ENCODE measurements at regions not wholly inside any gene's neighbourhood (a gene's known extent, or its start where the extent isn't known, plus 50 kb on each side); places are given as distances from the start of the nearest gene placed in this dataset.

DNA sequence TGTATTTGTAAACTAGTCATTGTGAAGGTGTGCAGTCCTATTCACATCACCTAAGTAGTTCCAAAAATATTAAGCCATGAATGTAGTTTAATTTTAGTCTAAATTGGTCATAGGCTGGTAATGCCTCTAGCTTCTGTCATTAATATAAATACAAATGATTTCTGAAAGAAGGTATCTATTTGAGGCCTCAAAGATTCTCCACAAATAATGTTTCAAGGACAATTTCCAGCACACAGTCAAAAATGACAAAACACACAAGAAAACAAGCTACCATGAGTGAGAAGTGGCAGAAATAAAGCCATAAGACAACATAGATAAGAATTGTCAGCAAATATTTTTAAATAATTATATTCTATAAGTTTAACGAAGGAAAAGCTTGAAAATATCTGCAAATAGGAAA, 66.7 kb upstream of the PDK4 start:
- Histone ChIP-seq H3K4me1 (ENCODE audit: control insufficient read depth, low read depth, low read length) (no peaks in the 10 kb centered on the region), H3K27ac (ENCODE audit: low read length) (no peak overlapping the region), H3K36me3 (ENCODE audit: control insufficient read depth, low read depth, low read length) (no peaks in the 10 kb centered on the region), H3K9ac (ENCODE audit: low read length) (no peak overlapping the region), H3K4me3 (ENCODE audit: low read length) (no peak overlapping the region), H3K9me3 (ENCODE audit: control insufficient read depth, low read depth, low read length) (no peaks in the 10 kb centered on the region), H3K27me3 (ENCODE audit: control insufficient read depth, insufficient read depth, low read length) (no peaks in the 10 kb centered on the region)

- no peak overlapping the region for H3K4me3 ChIP-seq (ENCODE audit: low read length)
- H3K4me1 ChIP-seq (ENCODE audit: control insufficient read depth, low read depth, low read length), result no peaks in the 10 kb centered on the region
- H3K27ac ChIP-seq (ENCODE audit: low read length), result no peak overlapping the region
- no peaks in the 10 kb centered on the region for H3K36me3 ChIP-seq (ENCODE audit: control insufficient read depth, low read depth, low read length)
- no peaks in the 10 kb centered on the region for H3K9me3 ChIP-seq (ENCODE audit: control insufficient read depth, low read depth, low read length)
- no peaks in the 10 kb centered on the region for H3K27me3 ChIP-seq (ENCODE audit: control insufficient read depth, insufficient read depth, low read length)
- H3K9ac ChIP-seq (ENCODE audit: low read length), result no peak overlapping the region
Measured at GRCh38 chr7:95660023-95660434, 63.7 kb upstream of the PDK4 start.

DNA sequence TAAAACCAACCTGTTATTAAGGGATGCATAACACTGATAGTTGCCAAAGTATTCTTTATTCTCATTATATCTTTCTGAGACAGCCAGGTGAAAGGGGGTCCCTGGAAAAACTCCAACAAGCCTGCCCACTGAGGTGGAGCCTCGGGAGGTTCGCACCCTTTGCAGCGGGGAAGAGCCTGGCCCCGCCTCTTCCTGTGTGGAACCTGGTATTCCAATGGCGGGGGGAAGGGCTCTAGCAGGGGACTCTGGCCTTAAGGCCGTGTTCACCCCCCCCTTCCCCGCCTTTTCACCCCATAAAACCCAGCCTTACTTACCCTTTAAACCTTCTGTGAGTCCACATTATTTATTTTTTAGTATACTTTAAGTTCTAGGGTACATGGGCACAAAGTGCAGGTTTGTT, 62.4 kb upstream of the PDK4 start:
- H3K27ac ChIP-seq (ENCODE audit: low read length), result no peak overlapping the region
- no peaks in the 10 kb centered on the region for H3K27me3 ChIP-seq (ENCODE audit: control insufficient read depth, insufficient read depth, low read length)
- H3K36me3 ChIP-seq (ENCODE audit: control insufficient read depth, low read depth, low read length), result no peaks in the 10 kb centered on the region
- H3K9ac ChIP-seq (ENCODE audit: low read length), result no peak overlapping the region
- no peaks in the 10 kb centered on the region for H3K9me3 ChIP-seq (ENCODE audit: control insufficient read depth, low read depth, low read length)
- H3K4me3 ChIP-seq (ENCODE audit: low read length), result no peak overlapping the region
- H3K4me1 ChIP-seq (ENCODE audit: control insufficient read depth, low read depth, low read length), result no peaks in the 10 kb centered on the region

DNA sequence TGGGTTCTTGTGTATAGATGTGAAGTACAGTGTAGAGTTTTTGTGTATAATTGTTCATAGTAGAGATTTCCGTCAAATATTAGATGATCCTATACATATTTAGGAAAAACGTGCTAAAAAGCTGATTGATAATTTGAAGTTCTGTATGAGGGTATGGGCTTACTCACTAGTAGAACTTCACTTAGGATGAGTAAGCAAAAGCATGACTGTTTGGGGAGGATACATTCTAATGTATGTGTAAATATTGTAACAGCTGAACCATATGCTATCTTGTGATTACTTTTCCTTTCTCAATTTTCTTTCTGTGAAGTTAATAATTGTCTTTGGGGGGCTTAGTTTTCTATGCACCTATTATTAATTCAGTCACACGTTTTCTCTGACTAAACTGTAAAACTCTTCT, 53.2 kb upstream of the PDK4 start:
- no peak overlapping the region for H3K4me3 ChIP-seq (ENCODE audit: low read length)
- H3K9ac ChIP-seq (ENCODE audit: low read length), result no peak overlapping the region
- H3K27me3 ChIP-seq (ENCODE audit: control insufficient read depth, insufficient read depth, low read length), result no peaks in the 10 kb centered on the region
- H3K36me3 ChIP-seq (ENCODE audit: control insufficient read depth, low read depth, low read length), result no peaks in the 10 kb centered on the region
- H3K27ac ChIP-seq (ENCODE audit: low read length), result no peak overlapping the region
- no peaks in the 10 kb centered on the region for H3K4me1 ChIP-seq (ENCODE audit: control insufficient read depth, low read depth, low read length)
- H3K9me3 ChIP-seq (ENCODE audit: control insufficient read depth, low read depth, low read length), result no peaks in the 10 kb centered on the region

GRCh38 chr7:95646350-95646749, 50.0 kb upstream of the PDK4 start:
- Histone ChIP-seq H3K9ac (ENCODE audit: low read length) (no peak overlapping the region), H3K36me3 (ENCODE audit: control insufficient read depth, low read depth, low read length) (no peaks in the 10 kb centered on the region), H3K9me3 (ENCODE audit: control insufficient read depth, low read depth, low read length) (no peaks in the 10 kb centered on the region), H3K27me3 (ENCODE audit: control insufficient read depth, insufficient read depth, low read length) (no peaks in the 10 kb centered on the region), H3K4me3 (ENCODE audit: low read length) (no peak overlapping the region), H3K27ac (ENCODE audit: low read length) (no peak overlapping the region), H3K4me1 (ENCODE audit: control insufficient read depth, low read depth, low read length) (no peaks in the 10 kb centered on the region)
